Vagina (tissue), 2 donors: ENCODE measurements at regions not wholly inside any gene's neighbourhood (a gene's known extent, or its start where the extent isn't known, plus 50 kb on each side); places are given as distances from the start of the nearest gene placed in this dataset.

Source experiments
- DNase-seq, 2 donors: peaks; one replicate each; pipeline ENCODE4 v3.0.0-alpha.2; 2017; ENCODE audit errors: extremely low spot score in 2 of 2
- H3K27ac ChIP-seq: fragments of 200-600 bp; sonication (generic); one replicate; pipeline ENCODE4 v1.5.1; 2019
- H3K27me3 ChIP-seq: fragments of 200-600 bp; sonication (generic); one replicate; pipeline ENCODE4 v1.5.1; 2019
- H3K36me3 ChIP-seq, 2 donors: fragments of 200-600 bp; sonication (generic); one replicate each; pipeline ENCODE4 v1.5.1; 2017 to 2019
- H3K4me1 ChIP-seq: fragments of 200-600 bp; sonication (generic); one replicate; pipeline ENCODE4 v1.5.1; 2019
- H3K4me3 ChIP-seq, 2 donors: fragments of 200-600 bp; sonication (generic); 1 replicate in 1 of 2; 2 replicates in 1 of 2; pipeline ENCODE4 v1.5.1; 2016 to 2019
- H3K9me3 ChIP-seq: fragments of 200-600 bp; sonication (generic); one replicate; pipeline ENCODE4 v1.5.1; 2019
- CTCF ChIP-seq, 3 experiments: fragments of 450-650 bp in 2 of 3; fragments of 200-600 bp in 1 of 3; sonication (generic) in 1 of 3; IDR thresholded peaks; one replicate each; pipeline ENCODE4 v1.5.1; 2017 to 2019; ENCODE audit warnings: antibody characterized with exemption in 3 of 3, mild to moderate bottlenecking in 2 of 3, moderate library complexity in 2 of 3
- POLR2A ChIP-seq, 2 donors: fragments of 450-650 bp; IDR thresholded peaks; one replicate each; pipeline ENCODE4 v1.6.1; 2017; ENCODE audit warnings: antibody characterized with exemption in 2 of 2, mild to moderate bottlenecking in 2 of 2, moderate library complexity in 2 of 2
- POLR2AphosphoS5 ChIP-seq, 2 donors: sonication (generic); formaldehyde crosslinking; IDR thresholded peaks; one replicate each; pipeline ENCODE4 v1.9.0; 2017; ENCODE audit warnings: antibody characterized with exemption in 2 of 2, mild to moderate bottlenecking in 2 of 2, low read depth in 1 of 2; ENCODE audit not compliant: insufficient read depth in 1 of 2
- intact Hi-C: fragments of 100-400 bp; cut with DNase I; formaldehyde crosslinking; loops from one replicate; pipeline ENCODE4 v1.15.1; 2023

- Histone ChIP-seq H3K36me3 (no peaks in the 10 kb centered on the region), H3K4me1 (no peaks in the 10 kb centered on the region), H3K27me3 (no peaks in the 10 kb centered on the region), H3K4me3 (no peak overlapping the region), H3K27ac (no peak overlapping the region), H3K9me3 (no peaks in the 10 kb centered on the region)
- DNase-seq = no peak
- TF ChIP-seq POLR2A (IDR thresholded peaks at IDR 0.05) (no peak), CTCF (IDR thresholded peaks at IDR 0.05) (no peak), POLR2AphosphoS5 (IDR thresholded peaks at IDR 0.05; ENCODE audit: insufficient read depth in 1 of 2, low read depth in 1 of 2) (no peak)
- intact Hi-C loops = no loop called here
These were observed 82.7 kb downstream of the SCG2 start for GRCh38 chr2:223519471-223519870.

GRCh38 chr2:223522796-223523195 lies 79.4 kb downstream of the SCG2 start:
- no peaks in the 10 kb centered on the region for H3K9me3 ChIP-seq
- intact Hi-C loops = no loop called here
- no peaks in the 10 kb centered on the region for H3K4me1 ChIP-seq
- H3K4me3 ChIP-seq = no peak overlapping the region
- no peaks in the 10 kb centered on the region for H3K36me3 ChIP-seq
- TF ChIP-seq POLR2AphosphoS5 (IDR thresholded peaks at IDR 0.05; ENCODE audit: insufficient read depth in 1 of 2, low read depth in 1 of 2) (no peak), POLR2A (IDR thresholded peaks at IDR 0.05) (no peak), CTCF (IDR thresholded peaks at IDR 0.05) (no peak)
- no peaks in the 10 kb centered on the region for H3K27me3 ChIP-seq
- no peak for DNase-seq
- no peak overlapping the region for H3K27ac ChIP-seq

GRCh38 chr2:223523551-223524001 lies 78.6 kb downstream of the SCG2 start:
- Histone ChIP-seq H3K27me3 (no peaks in the 10 kb centered on the region), H3K27ac (no peak overlapping the region), H3K36me3 (no peaks in the 10 kb centered on the region), H3K4me3 (no peak overlapping the region), H3K9me3 (no peaks in the 10 kb centered on the region), H3K4me1 (no peaks in the 10 kb centered on the region)
- TF ChIP-seq POLR2AphosphoS5 (IDR thresholded peaks at IDR 0.05; ENCODE audit: insufficient read depth in 1 of 2, low read depth in 1 of 2) = no peak
- no peak for TF ChIP-seq POLR2A (IDR thresholded peaks at IDR 0.05)
- TF ChIP-seq CTCF (IDR thresholded peaks at IDR 0.05) = no peak
- intact Hi-C loops = no loop called here
- DNase-seq = no peak

- Histone ChIP-seq H3K27me3 (no peaks in the 10 kb centered on the region), H3K36me3 (no peaks in the 10 kb centered on the region), H3K4me3 (no peak overlapping the region), H3K4me1 (no peaks in the 10 kb centered on the region), H3K27ac (no peak overlapping the region), H3K9me3 (no peaks in the 10 kb centered on the region)
- intact Hi-C loops = no loop called here
- DNase-seq = no peak
- TF ChIP-seq POLR2AphosphoS5 (IDR thresholded peaks at IDR 0.05; ENCODE audit: insufficient read depth in 1 of 2, low read depth in 1 of 2) = no peak
- no peak for TF ChIP-seq POLR2A (IDR thresholded peaks at IDR 0.05)
- no peak for TF ChIP-seq CTCF (IDR thresholded peaks at IDR 0.05)
These were observed 78.1 kb downstream of the SCG2 start for GRCh38 chr2:223524066-223524465.

GRCh38 chr2:223526106-223526505 lies 76.1 kb downstream of the SCG2 start:
- DNase-seq = no peak
- TF ChIP-seq POLR2A (IDR thresholded peaks at IDR 0.05) (no peak), CTCF (IDR thresholded peaks at IDR 0.05) (no peak), POLR2AphosphoS5 (IDR thresholded peaks at IDR 0.05; ENCODE audit: insufficient read depth in 1 of 2, low read depth in 1 of 2) (no peak)
- intact Hi-C loops = no loop called here
- Histone ChIP-seq H3K27me3 (no peaks in the 10 kb centered on the region), H3K27ac (no peak overlapping the region), H3K9me3 (no peaks in the 10 kb centered on the region), H3K4me1 (no peaks in the 10 kb centered on the region), H3K4me3 (no peak overlapping the region), H3K36me3 (no peaks in the 10 kb centered on the region)
